WERI-Rb-1 (cell line): ENCODE measurements at regions not wholly inside any gene's neighbourhood (a gene's known extent, or its start where the extent isn't known, plus 50 kb on each side); places are given as distances from the start of the nearest gene placed in this dataset.

Source experiments
- DNase-seq: peaks from one replicate; pipeline ENCODE4 v3.0.0-alpha.2; 2020
- H3K27ac ChIP-seq: fragments of 250-450 bp; sonication (Bioruptor Pico); 2 replicates; pipeline ENCODE4 v1.5.1; 2020; ENCODE audit warnings: mild to moderate bottlenecking, moderate library complexity
- H3K27me3 ChIP-seq: fragments of 250-450 bp; sonication (Bioruptor Pico); 2 replicates; pipeline ENCODE4 v1.5.1; 2021; ENCODE audit warnings: mild to moderate bottlenecking, low read depth, moderate library complexity; ENCODE audit not compliant: insufficient read depth, severe bottlenecking
- H3K36me3 ChIP-seq: fragments of 250-450 bp; sonication (Bioruptor Pico); 2 replicates; pipeline ENCODE4 v1.5.1; 2020; ENCODE audit warnings: mild to moderate bottlenecking, moderate library complexity
- H3K4me3 ChIP-seq: 2 replicates; pipeline ENCODE4 v1.5.1; 2011; ENCODE audit warnings: low read depth, mild to moderate bottlenecking, control low read depth, low read length
- H3K9me3 ChIP-seq: fragments of 250-450 bp; sonication (Bioruptor Pico); 2 replicates; pipeline ENCODE4 v1.5.1; 2021; ENCODE audit warnings: mild to moderate bottlenecking, moderate library complexity; ENCODE audit not compliant: severe bottlenecking
- CTCF ChIP-seq: IDR thresholded peaks from 2 replicates; pipeline ENCODE4 v1.5.1; 2011; ENCODE audit warnings: low read depth, mild to moderate bottlenecking, control low read depth, inconsistent platforms, low read length

GRCh38 chr11:33640730-33641371 is 59.8 kb downstream of the C11orf91 start:
- no peak for DNase-seq
- Histone ChIP-seq H3K36me3 (no peaks in the 10 kb centered on the region), H3K4me3 (no peak overlapping the region), H3K27me3 (no peaks in the 10 kb centered on the region), H3K9me3 (peaks cover 2% of the 10 kb centered on the region), H3K27ac (no peak overlapping the region)
- TF ChIP-seq CTCF = no peak

GRCh38 chr11:33638608-33639007 is 62.0 kb downstream of the C11orf91 start:
- no peak overlapping the region for H3K27ac ChIP-seq
- no peak for DNase-seq
- no peak for TF ChIP-seq CTCF
- no peak overlapping the region for H3K4me3 ChIP-seq
- H3K36me3 ChIP-seq = no peaks in the 10 kb centered on the region
- peaks cover 2% of the 10 kb centered on the region for H3K9me3 ChIP-seq
- no peaks in the 10 kb centered on the region for H3K27me3 ChIP-seq

- no peaks in the 10 kb centered on the region for H3K36me3 ChIP-seq
- no peak for DNase-seq
- no peak for TF ChIP-seq CTCF
- no peak overlapping the region for H3K27ac ChIP-seq
- peaks cover 2% of the 10 kb centered on the region for H3K9me3 ChIP-seq
- no peaks in the 10 kb centered on the region for H3K27me3 ChIP-seq
- no peak overlapping the region for H3K4me3 ChIP-seq
Measured at GRCh38 chr11:33636104-33636503, 64.5 kb downstream of the C11orf91 start.

GRCh38 chr11:33635161-33635560 is 65.5 kb downstream of the C11orf91 start:
- no peak for TF ChIP-seq CTCF
- H3K4me3 ChIP-seq = no peak overlapping the region
- no peaks in the 10 kb centered on the region for H3K36me3 ChIP-seq
- no peak for DNase-seq
- H3K27ac ChIP-seq = no peak overlapping the region
- H3K27me3 ChIP-seq = no peaks in the 10 kb centered on the region
- peaks cover 2% of the 10 kb centered on the region for H3K9me3 ChIP-seq

- DNase-seq = no peak
- no peak overlapping the region for H3K4me3 ChIP-seq
- no peaks in the 10 kb centered on the region for H3K36me3 ChIP-seq
- TF ChIP-seq CTCF = no peak
- no peak overlapping the region for H3K27ac ChIP-seq
- no peaks in the 10 kb centered on the region for H3K27me3 ChIP-seq
- peaks cover 2% of the 10 kb centered on the region for H3K9me3 ChIP-seq
Measured at GRCh38 chr11:33634291-33634834, 66.3 kb downstream of the C11orf91 start.
